Trophoblast cell (in vitro differentiated cells and primary cell): ENCODE measurements at regions not wholly inside any gene's neighbourhood (a gene's known extent, or its start where the extent isn't known, plus 50 kb on each side); places are given as distances from the start of the nearest gene placed in this dataset.
A peak's percentile ranks its signal among the peaks of the same experiment; 100 is the strongest.

Experiments
- DNase-seq, 2 donors: peaks; one replicate each; pipeline ENCODE4 v3.0.0-alpha.2; 2016
- H2AFZ ChIP-seq: 2 replicates; pipeline ENCODE4 v1.6.1; 2013; ENCODE audit warnings: low read length, moderate library complexity, mild to moderate bottlenecking; ENCODE audit not compliant: insufficient read depth, poor library complexity
- H2AK5ac ChIP-seq: 2 replicates; pipeline ENCODE4 v1.6.1; 2013; ENCODE audit warnings: mild to moderate bottlenecking, low read length
- H2BK120ac ChIP-seq: 2 replicates; pipeline ENCODE4 v1.6.1; 2013; ENCODE audit warnings: low read length, mild to moderate bottlenecking, moderate library complexity; ENCODE audit not compliant: insufficient read depth, poor library complexity
- H2BK12ac ChIP-seq: 2 replicates; pipeline ENCODE4 v1.6.1; 2013; ENCODE audit warnings: mild to moderate bottlenecking, low read length, moderate library complexity
- H2BK5ac ChIP-seq: 2 replicates; pipeline ENCODE4 v1.6.1; 2013; ENCODE audit warnings: low read length, low read depth, moderate library complexity, mild to moderate bottlenecking; ENCODE audit not compliant: poor library complexity
- H3K14ac ChIP-seq: 2 replicates; pipeline ENCODE4 v1.6.1; 2013; ENCODE audit warnings: mild to moderate bottlenecking, low read length
- H3K18ac ChIP-seq: 2 replicates; pipeline ENCODE4 v1.6.1; 2013; ENCODE audit warnings: mild to moderate bottlenecking, low read length
- H3K23ac ChIP-seq: 2 replicates; pipeline ENCODE4 v1.6.1; 2013; ENCODE audit warnings: low read length
- H3K27ac ChIP-seq: 2 replicates; pipeline ENCODE4 v1.5.1; 2013; ENCODE audit warnings: low read depth, mild to moderate bottlenecking, inconsistent platforms, low read length, moderate library complexity
- H3K27me3 ChIP-seq: 2 replicates; pipeline ENCODE4 v1.6.1; 2013; ENCODE audit warnings: inconsistent platforms, mild to moderate bottlenecking, low read length, moderate library complexity; ENCODE audit not compliant: insufficient read depth
- H3K36me3 ChIP-seq, 2 experiments: 1 replicate in 1 of 2; 2 replicates in 1 of 2; pipeline ENCODE4 v1.6.1; 2013; ENCODE audit warnings: low read length in 2 of 2, mild to moderate bottlenecking in 2 of 2, moderate library complexity in 1 of 2; ENCODE audit not compliant: insufficient read depth in 2 of 2, control insufficient read depth in 1 of 2
- H3K4ac ChIP-seq: 2 replicates; pipeline ENCODE4 v1.6.1; 2013; ENCODE audit warnings: low read depth, mild to moderate bottlenecking, low read length, moderate library complexity
- H3K4me1 ChIP-seq, 2 experiments: 1 replicate in 1 of 2; 2 replicates in 1 of 2; pipeline ENCODE4 v1.6.1; 2013; ENCODE audit warnings: low read length in 2 of 2, mild to moderate bottlenecking in 2 of 2, moderate library complexity in 1 of 2; ENCODE audit not compliant: insufficient read depth in 2 of 2, control insufficient read depth in 1 of 2
- H3K4me2 ChIP-seq: 2 replicates; pipeline ENCODE4 v1.6.1; 2013; ENCODE audit warnings: inconsistent platforms, mild to moderate bottlenecking, low read length, moderate library complexity
- H3K4me3 ChIP-seq: 2 replicates; pipeline ENCODE4 v1.5.1; 2013; ENCODE audit warnings: mild to moderate bottlenecking, low read depth, low read length, inconsistent platforms
- H3K79me1 ChIP-seq: one replicate; pipeline ENCODE4 v1.6.1; 2013; ENCODE audit warnings: low read length
- H3K79me2 ChIP-seq: 2 replicates; pipeline ENCODE4 v1.6.1; 2013; ENCODE audit warnings: low read length, mild to moderate bottlenecking; ENCODE audit not compliant: control insufficient read depth, insufficient read depth, poor library complexity
- H3K9ac ChIP-seq: 2 replicates; pipeline ENCODE4 v1.6.1; 2013; ENCODE audit warnings: mild to moderate bottlenecking, low read length
- H3K9me3 ChIP-seq: 2 replicates; pipeline ENCODE4 v1.6.1; 2013; ENCODE audit warnings: low read depth, mild to moderate bottlenecking, control low read depth, inconsistent platforms, low read length; ENCODE audit not compliant: insufficient read depth
- H4K12ac ChIP-seq: 2 replicates; pipeline ENCODE4 v1.6.1; 2013; ENCODE audit warnings: low read depth, mild to moderate bottlenecking, low read length, moderate library complexity
- H4K8ac ChIP-seq: 2 replicates; pipeline ENCODE4 v1.6.1; 2013; ENCODE audit warnings: low read depth, mild to moderate bottlenecking, low read length, moderate library complexity
- H4K91ac ChIP-seq: one replicate; pipeline ENCODE4 v1.6.1; 2013; ENCODE audit warnings: low read depth, mild to moderate bottlenecking, low read length, moderate library complexity
- WGBS: extraction: QIAGEN DNeasy Blood & Tissue Kit; methylation state at CpG from one replicate; pipeline ENCODE4 v1.1.7; 2013; ENCODE audit warnings: missing lambda C conversion rate; ENCODE audit not compliant: insufficient read length, insufficient coverage; ENCODE audit errors: extremely low coverage; 5-methylcytosine and 5-hydroxymethylcytosine counted together

DNA sequence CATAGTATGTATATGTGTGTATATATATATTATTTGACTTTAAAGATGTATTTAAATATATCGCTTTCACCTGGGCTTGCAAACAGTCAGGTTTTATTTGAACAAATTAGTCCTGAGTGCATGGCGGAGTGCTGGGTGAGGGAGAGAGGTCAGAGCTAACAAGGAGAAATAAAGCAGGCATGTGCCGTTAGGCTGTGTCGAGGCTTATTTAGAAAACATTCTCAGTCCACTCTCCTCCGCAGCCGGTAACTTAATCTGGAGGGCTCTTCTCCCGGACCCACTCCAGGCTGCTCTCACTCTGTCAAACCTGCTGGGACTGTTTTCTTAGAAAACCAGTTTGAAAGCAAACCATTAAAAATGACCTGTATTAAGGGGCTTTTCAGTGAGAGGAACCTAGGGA lies 455.9 kb downstream of the MN1 start:
- Histone ChIP-seq H3K27ac (no peak overlapping the region), H2BK5ac (no peak overlapping the region), H2BK120ac (no peak overlapping the region), H2BK12ac (no peak overlapping the region), H2AK5ac (no peak overlapping the region), H3K79me1 (no peaks in the 10 kb centered on the region), H3K9me3 (no peaks in the 10 kb centered on the region), H3K18ac (no peak overlapping the region), H3K4me2 (no peak overlapping the region), H2AFZ (no peak overlapping the region), H3K23ac (no peak overlapping the region), H4K8ac (no peak overlapping the region), H3K9ac (no peak overlapping the region), H3K4ac (no peak overlapping the region), H4K12ac (no peak overlapping the region), H3K4me3 (no peak overlapping the region), H3K79me2 (no peaks in the 10 kb centered on the region), H3K27me3 (no peaks in the 10 kb centered on the region), H4K91ac (no peak overlapping the region), H3K4me1 (no peaks in the 10 kb centered on the region), H3K36me3 (no peaks in the 10 kb centered on the region), H3K14ac (no peak overlapping the region)
- WGBS: no CpG with 5 or more reads among the region's 7 CpGs
- DNase-seq: no peak

DNA sequence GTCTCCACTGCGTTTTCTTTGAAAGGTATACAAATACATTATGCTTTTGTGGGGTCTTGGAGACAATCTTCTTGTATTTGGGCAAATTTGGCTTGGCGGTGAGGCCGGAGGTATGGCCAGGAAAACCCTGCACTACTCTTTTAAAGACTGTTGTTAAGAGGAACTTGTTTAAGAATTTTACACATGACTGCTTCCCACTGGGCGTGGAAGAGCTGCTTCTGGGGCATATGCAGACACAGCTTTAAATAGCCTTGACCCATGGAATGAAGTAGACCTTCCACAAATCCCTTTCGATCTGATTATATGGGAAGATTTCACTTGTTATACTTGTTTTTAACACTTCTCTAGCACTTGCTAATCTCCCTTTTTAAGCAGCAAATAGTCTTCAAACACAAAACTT lies 453.6 kb downstream of the MN1 start:
- Histone ChIP-seq H3K4me1 (no peaks in the 10 kb centered on the region), H2BK120ac (no peak overlapping the region), H3K27ac (no peak overlapping the region), H3K4me3 (no peak overlapping the region), H2AFZ (no peak overlapping the region), H4K91ac (no peak overlapping the region), H4K12ac (no peak overlapping the region), H3K79me1 (no peaks in the 10 kb centered on the region), H3K4me2 (no peak overlapping the region), H2BK12ac (no peak overlapping the region), H3K9me3 (peaks cover 2% of the 10 kb centered on the region), H3K14ac (no peak overlapping the region), H3K18ac (no peak overlapping the region), H3K36me3 (no peaks in the 10 kb centered on the region), H3K9ac (no peak overlapping the region), H3K4ac (no peak overlapping the region), H3K79me2 (no peaks in the 10 kb centered on the region), H3K23ac (no peak overlapping the region), H3K27me3 (no peaks in the 10 kb centered on the region), H2BK5ac (no peak overlapping the region), H4K8ac (no peak overlapping the region), H2AK5ac (no peak overlapping the region)
- WGBS: no CpG with 5 or more reads among the region's 5 CpGs
- DNase-seq: no peak

DNA sequence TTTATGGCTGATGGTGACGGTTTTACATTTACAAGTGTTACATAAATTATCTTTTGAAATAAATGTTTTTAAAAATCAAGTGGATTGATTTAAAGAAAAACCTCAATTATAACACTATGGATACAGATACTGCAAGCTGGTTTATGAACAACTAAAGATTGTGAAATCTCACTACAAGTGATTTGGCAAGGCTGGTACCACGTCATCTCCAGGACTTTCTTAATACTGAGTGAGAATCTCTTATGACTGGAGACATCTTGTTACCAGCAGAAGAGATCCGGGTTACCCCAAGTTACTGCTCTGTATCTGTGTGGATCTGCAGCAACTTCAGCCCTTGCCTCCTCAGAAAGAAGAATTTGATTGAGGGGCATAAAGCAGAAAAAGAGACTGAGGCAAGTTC lies 452.9 kb downstream of the MN1 start:
- Histone ChIP-seq H4K12ac (no peak overlapping the region), H2BK120ac (no peak overlapping the region), H2AK5ac (no peak overlapping the region), H3K9me3 (peaks cover 2% of the 10 kb centered on the region), H2BK5ac (no peak overlapping the region), H3K27ac (no peak overlapping the region), H3K36me3 (no peaks in the 10 kb centered on the region), H4K8ac (no peak overlapping the region), H2BK12ac (no peak overlapping the region), H3K18ac (no peak overlapping the region), H2AFZ (no peak overlapping the region), H3K27me3 (no peaks in the 10 kb centered on the region), H3K4me1 (no peaks in the 10 kb centered on the region), H3K4me3 (no peak overlapping the region), H4K91ac (no peak overlapping the region), H3K9ac (no peak overlapping the region), H3K79me1 (no peaks in the 10 kb centered on the region), H3K79me2 (no peaks in the 10 kb centered on the region), H3K4ac (no peak overlapping the region), H3K4me2 (no peak overlapping the region), H3K23ac (no peak overlapping the region), H3K14ac (no peak overlapping the region)
- DNase-seq: peak in 1 of 2 donors; percentile 0
- no CpG with 5 or more reads among the region's 3 CpGs for whole genome bisulfite sequencing

DNA sequence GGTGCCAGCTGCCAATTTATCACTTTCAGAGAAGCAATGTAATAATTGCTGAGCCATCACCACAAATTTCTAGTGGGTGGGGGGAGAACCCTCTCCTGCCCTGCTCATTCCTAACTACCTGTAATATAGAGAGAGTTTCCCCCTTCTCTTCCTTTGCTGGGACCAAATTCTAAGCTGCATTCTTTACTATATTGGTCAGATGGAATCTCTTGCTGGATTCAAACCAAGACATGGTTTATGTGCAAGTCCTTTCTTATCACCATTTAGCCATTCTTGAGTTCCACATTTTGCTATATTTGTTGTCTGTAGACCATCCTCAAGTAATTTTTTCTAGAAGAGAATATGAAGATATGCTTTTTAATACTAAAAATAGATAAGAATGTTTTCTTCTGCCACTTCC lies 452.1 kb downstream of the MN1 start:
- H2BK120ac ChIP-seq: no peak overlapping the region
- no peak overlapping the region for H2AFZ ChIP-seq
- H3K4me3 ChIP-seq: no peak overlapping the region
- H3K4me2 ChIP-seq: no peak overlapping the region
- H3K4me1 ChIP-seq: no peaks in the 10 kb centered on the region
- H3K9me3 ChIP-seq: peaks cover 2% of the 10 kb centered on the region
- no peaks in the 10 kb centered on the region for H3K27me3 ChIP-seq
- no peak overlapping the region for H4K8ac ChIP-seq
- H3K79me2 ChIP-seq: no peaks in the 10 kb centered on the region
- no peak overlapping the region for H2BK12ac ChIP-seq
- H3K14ac ChIP-seq: no peak overlapping the region
- H3K9ac ChIP-seq: no peak overlapping the region
- no peak overlapping the region for H3K27ac ChIP-seq
- no peak overlapping the region for H3K18ac ChIP-seq
- no peak overlapping the region for H3K23ac ChIP-seq
- no peak overlapping the region for H4K91ac ChIP-seq
- H3K79me1 ChIP-seq: no peaks in the 10 kb centered on the region
- no peaks in the 10 kb centered on the region for H3K36me3 ChIP-seq
- H3K4ac ChIP-seq: no peak overlapping the region
- H4K12ac ChIP-seq: no peak overlapping the region
- no peak overlapping the region for H2AK5ac ChIP-seq
- H2BK5ac ChIP-seq: no peak overlapping the region
- no peak for DNase-seq

DNA sequence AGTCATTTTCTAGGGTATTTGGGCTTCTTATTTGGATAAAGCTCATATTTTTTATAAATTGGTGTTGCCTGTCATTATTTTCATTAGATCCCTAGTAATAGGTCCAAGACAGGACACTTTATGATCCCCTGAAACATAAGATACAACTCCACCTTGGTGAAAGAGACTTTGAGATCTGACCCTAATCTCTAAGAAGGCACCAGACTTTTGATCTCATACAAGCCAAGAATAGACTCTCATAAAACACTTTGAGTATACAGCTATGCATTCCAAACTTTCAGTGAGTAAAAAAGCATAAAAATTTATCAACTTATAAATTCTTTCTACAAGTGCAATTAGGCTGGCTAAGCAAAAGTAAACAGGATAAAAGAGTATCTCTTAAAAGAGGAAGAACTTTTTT lies 451.2 kb downstream of the MN1 start:
- H3K4me2 ChIP-seq: no peak overlapping the region
- no peak overlapping the region for H3K4ac ChIP-seq
- H3K4me1 ChIP-seq: no peaks in the 10 kb centered on the region
- no peak overlapping the region for H3K4me3 ChIP-seq
- no peak overlapping the region for H4K8ac ChIP-seq
- no peaks in the 10 kb centered on the region for H3K79me1 ChIP-seq
- no peak overlapping the region for H2AK5ac ChIP-seq
- H2BK5ac ChIP-seq: no peak overlapping the region
- H2AFZ ChIP-seq: no peak overlapping the region
- no peak overlapping the region for H3K23ac ChIP-seq
- no peak overlapping the region for H3K27ac ChIP-seq
- H2BK12ac ChIP-seq: no peak overlapping the region
- H3K9me3 ChIP-seq: peaks cover 2% of the 10 kb centered on the region
- no peak overlapping the region for H3K18ac ChIP-seq
- H3K36me3 ChIP-seq: no peaks in the 10 kb centered on the region
- H3K27me3 ChIP-seq: no peaks in the 10 kb centered on the region
- no peak overlapping the region for H2BK120ac ChIP-seq
- no peak overlapping the region for H4K12ac ChIP-seq
- no peak overlapping the region for H3K14ac ChIP-seq
- DNase-seq: no peak
- H4K91ac ChIP-seq: no peak overlapping the region
- H3K9ac ChIP-seq: no peak overlapping the region
- H3K79me2 ChIP-seq: no peaks in the 10 kb centered on the region
